ENCODE measurements at regions not wholly inside any gene's neighbourhood (a gene's known extent, or its start where the extent isn't known, plus 50 kb on each side); places are given as distances from the start of the nearest gene placed in this dataset.

DNA sequence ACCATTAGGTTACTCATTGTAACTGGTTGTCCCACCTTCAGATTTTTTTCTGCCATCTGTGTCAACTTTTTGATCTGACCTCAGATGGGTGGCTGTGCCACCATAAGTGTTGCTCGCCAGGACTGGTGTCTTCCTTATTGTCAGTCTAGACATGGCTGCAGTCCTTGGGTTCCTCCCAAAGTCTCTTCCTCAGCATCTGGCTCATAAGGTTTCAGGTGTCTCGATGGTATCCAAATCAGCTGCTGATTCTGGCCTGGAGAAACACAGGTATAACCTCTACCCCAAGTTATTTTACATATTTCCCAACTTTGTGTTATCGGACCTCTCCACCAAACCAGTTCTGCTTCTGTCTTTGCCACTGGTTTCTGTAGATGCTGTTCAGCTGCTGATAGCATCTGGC is 158.5 kb downstream of the ZNF518B start:
- WGBS (ENCODE audit: insufficient coverage, low coverage, low lambda C conversion rate, missing lambda C conversion rate), result 90% methylated on average over 3 of the region's 3 CpGs
- Histone ChIP-seq H3K9me3 (no peaks in the 10 kb centered on the region), H3K4me3 (no peak overlapping the region), H3K27ac (no peak overlapping the region), H3K4me1 (no peaks in the 10 kb centered on the region), H3K36me3 (no peaks in the 10 kb centered on the region), H3K27me3 (no peaks in the 10 kb centered on the region)
- ATAC-seq (no peak), DNase-seq (no peak)
- TF ChIP-seq, protein P1, sequence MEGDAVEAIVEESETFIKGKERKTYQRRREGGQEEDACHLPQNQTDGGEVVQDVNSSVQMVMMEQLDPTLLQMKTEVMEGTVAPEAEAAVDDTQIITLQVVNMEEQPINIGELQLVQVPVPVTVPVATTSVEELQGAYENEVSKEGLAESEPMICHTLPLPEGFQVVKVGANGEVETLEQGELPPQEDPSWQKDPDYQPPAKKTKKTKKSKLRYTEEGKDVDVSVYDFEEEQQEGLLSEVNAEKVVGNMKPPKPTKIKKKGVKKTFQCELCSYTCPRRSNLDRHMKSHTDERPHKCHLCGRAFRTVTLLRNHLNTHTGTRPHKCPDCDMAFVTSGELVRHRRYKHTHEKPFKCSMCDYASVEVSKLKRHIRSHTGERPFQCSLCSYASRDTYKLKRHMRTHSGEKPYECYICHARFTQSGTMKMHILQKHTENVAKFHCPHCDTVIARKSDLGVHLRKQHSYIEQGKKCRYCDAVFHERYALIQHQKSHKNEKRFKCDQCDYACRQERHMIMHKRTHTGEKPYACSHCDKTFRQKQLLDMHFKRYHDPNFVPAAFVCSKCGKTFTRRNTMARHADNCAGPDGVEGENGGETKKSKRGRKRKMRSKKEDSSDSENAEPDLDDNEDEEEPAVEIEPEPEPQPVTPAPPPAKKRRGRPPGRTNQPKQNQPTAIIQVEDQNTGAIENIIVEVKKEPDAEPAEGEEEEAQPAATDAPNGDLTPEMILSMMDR (IDR thresholded peaks at IDR 0.05), result no peak
- no peak for TF ChIP-seq POLR2A (IDR thresholded peaks at IDR 0.05)
- intact Hi-C loops (cut with DNase I), result no loop called here

DNA sequence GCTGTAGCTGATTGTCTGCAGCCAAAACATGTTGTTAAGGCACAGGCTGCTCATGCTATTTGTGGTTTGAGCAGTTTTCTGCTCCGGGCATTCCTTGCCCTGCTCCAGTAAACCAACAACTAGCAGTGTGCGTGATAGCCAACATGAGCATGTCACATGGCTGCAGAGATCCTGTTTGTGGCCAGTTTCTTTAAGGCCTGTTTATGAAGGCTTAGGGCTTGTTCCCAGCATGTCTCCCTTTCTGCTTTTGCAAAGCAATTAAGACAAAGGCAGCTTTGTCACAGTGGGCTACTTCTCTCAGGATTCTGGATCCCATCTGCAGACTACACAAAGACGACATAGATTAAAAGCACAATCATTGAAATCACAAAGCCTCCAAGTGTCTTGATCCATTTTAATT is 160.5 kb downstream of the ZNF518B start:
- Histone ChIP-seq H3K4me1 (no peaks in the 10 kb centered on the region), H3K4me3 (no peak overlapping the region), H3K9me3 (no peaks in the 10 kb centered on the region), H3K27ac (no peak overlapping the region), H3K36me3 (no peaks in the 10 kb centered on the region), H3K27me3 (no peaks in the 10 kb centered on the region)
- intact Hi-C loops (cut with DNase I), result no loop called here
- DNase-seq (no peak), ATAC-seq (no peak)
- WGBS (ENCODE audit: insufficient coverage, low coverage, low lambda C conversion rate, missing lambda C conversion rate), result 72% methylated on average over 2 of the region's 3 CpGs
- TF ChIP-seq, protein P1 (IDR thresholded peaks at IDR 0.05), result no peak
- no peak for TF ChIP-seq POLR2A (IDR thresholded peaks at IDR 0.05)

DNA sequence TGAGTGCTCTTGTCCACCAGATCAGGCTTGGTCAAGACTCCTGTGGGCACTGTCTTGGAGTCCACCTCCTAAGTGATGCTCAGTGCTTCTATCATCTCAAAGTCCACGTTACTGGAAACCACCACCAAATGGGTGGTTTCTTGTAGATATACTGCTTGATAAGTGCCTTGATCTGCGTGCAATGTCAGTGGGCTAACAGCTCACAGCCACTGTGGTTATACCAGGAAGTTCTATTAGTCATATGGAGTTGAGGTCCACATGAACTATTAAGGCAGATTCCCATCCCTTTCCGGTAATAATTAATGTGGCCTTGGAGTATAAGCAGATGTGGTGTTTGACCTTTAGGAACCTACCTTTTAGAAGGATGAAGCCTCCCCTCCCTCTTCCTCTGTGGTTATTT is 161.9 kb downstream of the ZNF518B start:
- Histone ChIP-seq H3K27ac (no peak overlapping the region), H3K4me1 (no peaks in the 10 kb centered on the region), H3K36me3 (no peaks in the 10 kb centered on the region), H3K9me3 (no peaks in the 10 kb centered on the region), H3K27me3 (no peaks in the 10 kb centered on the region), H3K4me3 (no peak overlapping the region)
- no peak for TF ChIP-seq POLR2A (IDR thresholded peaks at IDR 0.05)
- TF ChIP-seq, protein P1 (IDR thresholded peaks at IDR 0.05), result no peak
- 47% methylated on average over 2 of the region's 3 CpGs for WGBS (ENCODE audit: insufficient coverage, low coverage, low lambda C conversion rate, missing lambda C conversion rate)
- no peak for ATAC-seq
- no peak for DNase-seq
- intact Hi-C loops (cut with DNase I), result no loop called here

DNA sequence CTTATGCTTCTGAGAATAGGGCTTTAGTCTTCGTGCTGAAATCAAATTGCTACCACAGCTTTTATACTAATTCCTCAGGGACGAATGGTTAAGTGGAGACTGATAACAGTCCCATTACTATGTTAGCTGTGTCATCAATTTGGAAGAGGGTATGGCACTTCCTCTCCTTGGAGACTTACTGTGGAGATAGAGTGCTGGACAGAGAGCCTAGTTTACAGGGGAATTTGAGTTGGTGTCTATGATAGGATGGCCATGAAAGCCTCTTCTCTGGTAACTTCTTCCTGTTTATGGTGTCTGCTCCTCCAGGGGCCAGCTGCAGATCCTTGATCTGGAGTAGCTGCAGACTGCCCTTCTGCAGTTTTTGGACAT is 167.7 kb downstream of the ZNF518B start:
- H3K36me3 ChIP-seq, result no peaks in the 10 kb centered on the region
- WGBS (ENCODE audit: insufficient coverage, low coverage, low lambda C conversion rate, missing lambda C conversion rate), result 17% methylated on average over 1 of the region's 2 CpGs
- ATAC-seq (no peak), DNase-seq (no peak)
- intact Hi-C loops (cut with DNase I), result no loop called here
- TF ChIP-seq, protein P1 (IDR thresholded peaks at IDR 0.05), result no peak
- no peak for TF ChIP-seq POLR2A (IDR thresholded peaks at IDR 0.05)
- H3K4me3 ChIP-seq, result no peak overlapping the region
- H3K27ac ChIP-seq, result no peak overlapping the region
- no peaks in the 10 kb centered on the region for H3K27me3 ChIP-seq
- H3K9me3 ChIP-seq, result no peaks in the 10 kb centered on the region
- H3K4me1 ChIP-seq, result no peaks in the 10 kb centered on the region
